Thoracic aorta (tissue), 2 donors: ENCODE measurements at regions not wholly inside any gene's neighbourhood (a gene's known extent, or its start where the extent isn't known, plus 50 kb on each side); places are given as distances from the start of the nearest gene placed in this dataset.

Experiments
- ATAC-seq: fragments of 150-250 bp; one replicate; pipeline ENCODE4 v1.8.0; 2017; ENCODE audit warnings: low read depth; ENCODE audit not compliant: insufficient number of reproducible peaks, low FRiP score
- DNase-seq: peaks from one replicate; pipeline ENCODE4 v3.0.0-alpha.2; 2020; ENCODE audit warnings: low spot score
- H3K27ac ChIP-seq, 2 donors: fragments of 200-600 bp; sonication (generic); 1 replicate in 1 of 2; 2 replicates in 1 of 2; pipeline ENCODE4 v1.5.1; 2016; ENCODE audit warnings: mild to moderate bottlenecking in 2 of 2, moderate library complexity in 2 of 2
- H3K27me3 ChIP-seq: fragments of 200-600 bp; sonication (generic); replicated peaks from 2 replicates; pipeline ENCODE4 v1.6.0; 2016; ENCODE audit warnings: mild to moderate bottlenecking; ENCODE audit not compliant: insufficient read depth
- H3K36me3 ChIP-seq: fragments of 200-600 bp; sonication (generic); one replicate; pipeline ENCODE4 v1.5.1; 2016
- H3K4me1 ChIP-seq, 2 donors: fragments of 200-600 bp; sonication (generic); 1 replicate in 1 of 2; 2 replicates in 1 of 2; pipeline versions ENCODE4 v1.5.1 to v1.6.0; 2016; ENCODE audit warnings: low read depth in 2 of 2, mild to moderate bottlenecking in 1 of 2; ENCODE audit not compliant: control insufficient read depth in 1 of 2
- H3K4me3 ChIP-seq: fragments of 200-600 bp; sonication (generic); 2 replicates; pipeline ENCODE4 v1.5.1; 2016; ENCODE audit warnings: mild to moderate bottlenecking
- H3K9me3 ChIP-seq: fragments of 200-600 bp; sonication (generic); 2 replicates; pipeline ENCODE4 v1.5.1; 2016
- CTCF ChIP-seq: fragments of 200-600 bp; sonication (generic); IDR thresholded peaks from one replicate; pipeline ENCODE4 v1.5.1; 2019; ENCODE audit warnings: antibody characterized with exemption

GRCh38 chr10:9227679-9228365 lies 1173.3 kb downstream of the GATA3 start:
- Histone ChIP-seq H3K36me3 (no peaks in the 10 kb centered on the region), H3K27ac (no peak overlapping the region), H3K27me3 (no peaks in the 10 kb centered on the region), H3K9me3 (no peaks in the 10 kb centered on the region), H3K4me3 (no peak overlapping the region), H3K4me1 (no peaks in the 10 kb centered on the region)
- DNase-seq (no peak), ATAC-seq (no peak)
- TF ChIP-seq CTCF, result no peak

DNA sequence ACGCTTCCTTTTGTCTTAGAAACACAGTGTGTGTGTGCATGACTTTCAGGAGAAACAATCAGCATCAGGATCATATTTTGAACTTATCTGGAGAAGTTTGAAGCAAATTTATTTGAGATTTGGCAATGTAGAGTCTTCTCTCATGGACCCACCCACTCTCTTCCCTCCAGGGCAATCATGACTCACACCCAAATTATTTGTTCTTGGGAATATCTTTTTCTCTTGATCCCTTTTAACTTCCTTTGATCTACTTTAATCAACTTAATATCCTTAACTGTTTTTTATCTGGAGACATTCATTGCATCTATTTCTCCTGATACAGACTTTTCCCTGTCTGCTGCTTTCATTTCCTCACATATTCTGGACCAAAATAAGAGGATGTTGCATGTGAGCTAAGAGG lies 1174.3 kb downstream of the GATA3 start:
- TF ChIP-seq CTCF, result no peak
- Histone ChIP-seq H3K4me1 (no peaks in the 10 kb centered on the region), H3K36me3 (no peaks in the 10 kb centered on the region), H3K27me3 (no peaks in the 10 kb centered on the region), H3K4me3 (no peak overlapping the region), H3K27ac (no peak overlapping the region), H3K9me3 (no peaks in the 10 kb centered on the region)
- DNase-seq (no peak), ATAC-seq (no peak)

GRCh38 chr10:9229702-9230244 lies 1175.3 kb downstream of the GATA3 start:
- Histone ChIP-seq H3K27me3 (no peaks in the 10 kb centered on the region), H3K27ac (no peak overlapping the region), H3K4me3 (no peak overlapping the region), H3K36me3 (no peaks in the 10 kb centered on the region), H3K9me3 (no peaks in the 10 kb centered on the region), H3K4me1 (no peaks in the 10 kb centered on the region)
- TF ChIP-seq CTCF, result no peak
- ATAC-seq (no peak), DNase-seq (no peak)

GRCh38 chr10:9230625-9231024 lies 1176.1 kb downstream of the GATA3 start:
- no peaks in the 10 kb centered on the region for H3K27me3 ChIP-seq
- H3K36me3 ChIP-seq, result no peaks in the 10 kb centered on the region
- H3K9me3 ChIP-seq, result no peaks in the 10 kb centered on the region
- H3K4me1 ChIP-seq, result no peaks in the 10 kb centered on the region
- H3K4me3 ChIP-seq, result no peak overlapping the region
- no peak overlapping the region for H3K27ac ChIP-seq
- no peak for DNase-seq
- ATAC-seq, result no peak
- no peak for TF ChIP-seq CTCF

DNA sequence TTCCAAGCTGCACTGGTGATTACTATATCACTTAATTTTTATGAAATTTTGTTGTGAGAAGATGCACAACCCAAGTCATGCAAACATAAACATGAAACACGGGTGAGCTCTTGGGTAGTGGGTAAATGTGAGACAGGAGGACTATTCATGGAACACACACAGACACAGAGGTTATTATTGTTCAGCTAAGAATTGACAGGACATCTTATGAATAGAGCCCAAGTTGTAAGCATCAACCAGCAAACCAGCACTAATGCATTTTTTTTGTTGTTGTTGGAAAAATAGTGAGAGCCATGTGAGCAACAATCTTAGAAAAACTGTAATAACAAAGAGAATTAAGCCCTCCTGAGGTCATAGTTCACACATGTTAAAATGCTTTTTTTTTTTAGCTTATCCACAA lies 1179.7 kb downstream of the GATA3 start:
- no peaks in the 10 kb centered on the region for H3K27me3 ChIP-seq
- no peak overlapping the region for H3K27ac ChIP-seq
- DNase-seq (no peak), ATAC-seq (no peak)
- H3K4me3 ChIP-seq, result no peak overlapping the region
- H3K9me3 ChIP-seq, result no peaks in the 10 kb centered on the region
- no peaks in the 10 kb centered on the region for H3K4me1 ChIP-seq
- H3K36me3 ChIP-seq, result no peaks in the 10 kb centered on the region
- no peak for TF ChIP-seq CTCF
